H9 (cell line): ENCODE measurements at regions not wholly inside any gene's neighbourhood (a gene's known extent, or its start where the extent isn't known, plus 50 kb on each side); places are given as distances from the start of the nearest gene placed in this dataset.

ENCODE experiments used
- DNase-seq: peaks from one replicate; pipeline ENCODE4 v3.0.0-alpha.2; 2017
- H2AFZ ChIP-seq: one replicate; pipeline ENCODE4 v1.6.1; 2013; ENCODE audit warnings: mild to moderate bottlenecking, low read length, control low read depth, moderate library complexity
- H2AK5ac ChIP-seq: 2 replicates; pipeline ENCODE4 v1.6.1; 2013; ENCODE audit warnings: low read length, control low read depth, mixed read lengths; ENCODE audit not compliant: insufficient read length
- H2BK120ac ChIP-seq: one replicate; pipeline ENCODE4 v1.6.1; 2013; ENCODE audit warnings: low read depth, mild to moderate bottlenecking, low read length, control low read depth, inconsistent platforms; ENCODE audit not compliant: poor library complexity, severe bottlenecking
- H2BK12ac ChIP-seq: 2 replicates; pipeline ENCODE4 v1.6.1; 2013; ENCODE audit warnings: low read length, control low read depth, mixed read lengths, low read depth; ENCODE audit not compliant: insufficient read length
- H2BK15ac ChIP-seq: 2 replicates; pipeline ENCODE4 v1.6.1; 2013; ENCODE audit warnings: low read depth, low read length, control low read depth
- H2BK20ac ChIP-seq: one replicate; pipeline ENCODE4 v1.6.1; 2013; ENCODE audit warnings: low read depth, mild to moderate bottlenecking, low read length, control low read depth, inconsistent platforms; ENCODE audit not compliant: poor library complexity, severe bottlenecking
- H2BK5ac ChIP-seq: 2 replicates; pipeline ENCODE4 v1.6.1; 2013; ENCODE audit warnings: low read length, control low read depth, mixed read lengths; ENCODE audit not compliant: insufficient read length
- H3K14ac ChIP-seq: 2 replicates; pipeline ENCODE4 v1.6.1; 2013; ENCODE audit warnings: low read length, control low read depth; ENCODE audit not compliant: insufficient read depth
- H3K18ac ChIP-seq: 2 replicates; pipeline ENCODE4 v1.6.1; 2013; ENCODE audit warnings: low read depth, mild to moderate bottlenecking, mixed read lengths, low read length, control low read depth; ENCODE audit not compliant: insufficient read length
- H3K23ac ChIP-seq: 2 replicates; pipeline ENCODE4 v1.6.1; 2013; ENCODE audit warnings: low read length, control low read depth, mixed read lengths, low read depth; ENCODE audit not compliant: insufficient read length
- H3K23me2 ChIP-seq: 2 replicates; pipeline ENCODE4 v1.6.1; 2013; ENCODE audit warnings: low read depth, mild to moderate bottlenecking, mixed read lengths, low read length, control low read depth; ENCODE audit not compliant: insufficient read length, poor library complexity, severe bottlenecking
- H3K27ac ChIP-seq: 2 replicates; pipeline ENCODE4 v1.5.1; 2013; ENCODE audit warnings: low read length, control low read depth, mixed read lengths, low read depth; ENCODE audit not compliant: insufficient read length
- H3K27me3 ChIP-seq: 2 replicates; pipeline ENCODE4 v1.6.1; 2013; ENCODE audit warnings: low read length, control low read depth, inconsistent platforms; ENCODE audit not compliant: insufficient read depth
- H3K4ac ChIP-seq: 2 replicates; pipeline ENCODE4 v1.6.1; 2013; ENCODE audit warnings: low read depth, mild to moderate bottlenecking, control low read depth, inconsistent platforms, low read length, moderate library complexity
- H3K4me1 ChIP-seq: 2 replicates; pipeline ENCODE4 v1.6.1; 2013; ENCODE audit warnings: low read length, control low read depth, inconsistent platforms; ENCODE audit not compliant: insufficient read depth
- H3K4me2 ChIP-seq: 2 replicates; pipeline ENCODE4 v1.6.1; 2013; ENCODE audit warnings: low read length, control low read depth, mixed read lengths; ENCODE audit not compliant: insufficient read length, insufficient read depth
- H3K56ac ChIP-seq: 2 replicates; pipeline ENCODE4 v1.6.1; 2013; ENCODE audit warnings: low read depth, mild to moderate bottlenecking, mixed read lengths, low read length, control low read depth; ENCODE audit not compliant: insufficient read length
- H3K79me1 ChIP-seq: 2 replicates; pipeline ENCODE4 v1.6.1; 2013; ENCODE audit warnings: low read depth, mild to moderate bottlenecking, moderate library complexity, low read length, control low read depth, inconsistent platforms; ENCODE audit not compliant: insufficient read depth, poor library complexity, severe bottlenecking
- H3K79me2 ChIP-seq: 2 replicates; pipeline ENCODE4 v1.6.1; 2013; ENCODE audit warnings: low read length, control low read depth, inconsistent platforms; ENCODE audit not compliant: insufficient read depth
- H3K9ac ChIP-seq: 2 replicates; pipeline ENCODE4 v1.6.1; 2013; ENCODE audit warnings: low read length, control low read depth, mixed read lengths; ENCODE audit not compliant: insufficient read length; ENCODE audit errors: extremely low read depth
- H3K9me3 ChIP-seq: one replicate; pipeline ENCODE4 v1.6.1; 2013; ENCODE audit warnings: low read depth, low read length, inconsistent platforms; ENCODE audit not compliant: control insufficient read depth
- H3T11ph ChIP-seq: one replicate; pipeline ENCODE4 v1.6.1; 2013; ENCODE audit warnings: mild to moderate bottlenecking, low read length, control low read depth, inconsistent platforms
- H4K20me1 ChIP-seq: one replicate; pipeline ENCODE4 v1.6.1; 2013; ENCODE audit not compliant: control insufficient read depth, insufficient read length, insufficient read depth
- H4K5ac ChIP-seq: 2 replicates; pipeline ENCODE4 v1.6.1; 2013; ENCODE audit warnings: low read depth, mild to moderate bottlenecking, mixed read lengths, low read length, control low read depth; ENCODE audit not compliant: insufficient read length
- H4K8ac ChIP-seq: replicated peaks from 2 replicates; pipeline ENCODE4 v1.6.1; 2013; ENCODE audit warnings: low read length, control low read depth, mixed read lengths, low read depth; ENCODE audit not compliant: insufficient read length
- H4K91ac ChIP-seq: 2 replicates; pipeline ENCODE4 v1.6.1; 2013; ENCODE audit warnings: low read depth, mild to moderate bottlenecking, moderate library complexity, mixed read lengths, low read length, control low read depth; ENCODE audit not compliant: insufficient read length
- H3K27ac Mint-ChIP-seq, 3 experiments: 2 replicates in 2 of 3; 3 replicates in 1 of 3; pipeline ENCODE4 v1.8.0; 2020 to 2021; ENCODE audit warnings: mixed read lengths in 3 of 3, mild to moderate bottlenecking in 1 of 3, moderate library complexity in 1 of 3
- H3K27me3 Mint-ChIP-seq: 2 replicates; pipeline ENCODE4 v1.8.0; 2021; ENCODE audit warnings: low read depth, mild to moderate bottlenecking, moderate library complexity, mixed read lengths
- H3K36me3 Mint-ChIP-seq, 3 experiments: 2 replicates in 2 of 3; 3 replicates in 1 of 3; pipeline ENCODE4 v1.8.0; 2020 to 2021; ENCODE audit warnings: low read depth in 3 of 3, mixed read lengths in 3 of 3; ENCODE audit not compliant: insufficient read depth in 1 of 3
- H3K4me1 Mint-ChIP-seq, 2 experiments: 2 replicates each; pipeline ENCODE4 v1.8.0; 2020; ENCODE audit warnings: mixed read lengths in 2 of 2
- H3K4me3 Mint-ChIP-seq, 2 experiments: 2 replicates in 1 of 2; 3 replicates in 1 of 2; pipeline ENCODE4 v1.8.0; 2020 to 2021; ENCODE audit warnings: mild to moderate bottlenecking in 2 of 2, mixed read lengths in 2 of 2, moderate library complexity in 1 of 2
- H3K9me3 Mint-ChIP-seq, 2 experiments: 2 replicates in 1 of 2; 3 replicates in 1 of 2; pipeline ENCODE4 v1.8.0; 2020; ENCODE audit warnings: mild to moderate bottlenecking in 2 of 2, mixed read lengths in 2 of 2, moderate library complexity in 1 of 2
- WGBS: extraction: QIAGEN DNeasy Blood & Tissue Kit; methylation state at CpG from one replicate; pipeline ENCODE4 v1.1.7; 2013; ENCODE audit warnings: missing lambda C conversion rate, low lambda C conversion rate, mixed read lengths; ENCODE audit not compliant: insufficient read length; ENCODE audit errors: extremely low coverage; 5-methylcytosine and 5-hydroxymethylcytosine counted together
- TF ChIP-seq, protein P1 (sequence below): fragments of 200-600 bp; sonication (generic); conservative IDR thresholded peaks from 3 replicates; pipeline ENCODE4 v1.8.0; 2021; ENCODE audit warnings: antibody characterized with exemption, mild to moderate bottlenecking

- Histone ChIP-seq H3T11ph (no peak overlapping the region), H3K27me3 (no peaks in the 10 kb centered on the region), H3K23me2 (no peaks in the 10 kb centered on the region), H3K4me1 (peaks cover 3% of the 10 kb centered on the region; the same call in 1 of the 2 replicates), H3K4ac (no peak overlapping the region), H2AK5ac (no peak overlapping the region), H3K18ac (no peak overlapping the region), H3K14ac (no peak overlapping the region), H2BK5ac (no peak overlapping the region), H3K27ac (no peak overlapping the region), H3K79me2 (no peaks in the 10 kb centered on the region), H2BK12ac (no peak overlapping the region), H2BK120ac (no peak overlapping the region), H2BK15ac (no peak overlapping the region), H3K9me3 (peaks cover 6% of the 10 kb centered on the region), H4K5ac (no peak overlapping the region), H2BK20ac (no peak overlapping the region), H2AFZ (no peak overlapping the region), H3K23ac (no peak overlapping the region), H3K56ac (no peak overlapping the region), H3K79me1 (no peaks in the 10 kb centered on the region), H4K8ac (no peak overlapping the region), H4K20me1 (no peaks in the 10 kb centered on the region), H3K9ac (no peak overlapping the region), H3K4me2 (no peak overlapping the region), H4K91ac (no peak overlapping the region)
- H3K27me3 Mint-ChIP-seq, result no peaks in the 10 kb centered on the region
- H3K4me3 Mint-ChIP-seq, result no peak overlapping the region
- no peak overlapping the region; a peak in 1 of 7 replicates for H3K27ac Mint-ChIP-seq
- H3K4me1 Mint-ChIP-seq, result peaks cover 31 to 37% of the 10 kb centered on the region in 2 experiments
- H3K36me3 Mint-ChIP-seq, result peaks cover 4 to 18% (median 13%) of the 10 kb centered on the region in 3 experiments
- TF ChIP-seq, protein P1, sequence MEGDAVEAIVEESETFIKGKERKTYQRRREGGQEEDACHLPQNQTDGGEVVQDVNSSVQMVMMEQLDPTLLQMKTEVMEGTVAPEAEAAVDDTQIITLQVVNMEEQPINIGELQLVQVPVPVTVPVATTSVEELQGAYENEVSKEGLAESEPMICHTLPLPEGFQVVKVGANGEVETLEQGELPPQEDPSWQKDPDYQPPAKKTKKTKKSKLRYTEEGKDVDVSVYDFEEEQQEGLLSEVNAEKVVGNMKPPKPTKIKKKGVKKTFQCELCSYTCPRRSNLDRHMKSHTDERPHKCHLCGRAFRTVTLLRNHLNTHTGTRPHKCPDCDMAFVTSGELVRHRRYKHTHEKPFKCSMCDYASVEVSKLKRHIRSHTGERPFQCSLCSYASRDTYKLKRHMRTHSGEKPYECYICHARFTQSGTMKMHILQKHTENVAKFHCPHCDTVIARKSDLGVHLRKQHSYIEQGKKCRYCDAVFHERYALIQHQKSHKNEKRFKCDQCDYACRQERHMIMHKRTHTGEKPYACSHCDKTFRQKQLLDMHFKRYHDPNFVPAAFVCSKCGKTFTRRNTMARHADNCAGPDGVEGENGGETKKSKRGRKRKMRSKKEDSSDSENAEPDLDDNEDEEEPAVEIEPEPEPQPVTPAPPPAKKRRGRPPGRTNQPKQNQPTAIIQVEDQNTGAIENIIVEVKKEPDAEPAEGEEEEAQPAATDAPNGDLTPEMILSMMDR, result peak; percentile 44
- DNase-seq, result peak; percentile 53
- peaks cover 17% of the 10 kb centered on the region in 2 experiments for H3K9me3 Mint-ChIP-seq
- no CpG with 5 or more reads among the region's 3 CpGs for WGBS
These were observed 118.0 kb upstream of the RAI14 start for GRCh38 chr5:34538026-34538672.
